WTC11 (cell line): ENCODE measurements at regions not wholly inside any gene's neighbourhood (a gene's known extent, or its start where the extent isn't known, plus 50 kb on each side); places are given as distances from the start of the nearest gene placed in this dataset.

ENCODE experiments used
- ATAC-seq: fragments of 200-7000 bp; cut with Tn5 transposase; 2 replicates; pipeline ENCODE4 v1.10.0; 2021; ENCODE audit warnings: mild to moderate bottlenecking, moderate library complexity
- CTCF ChIA-PET: fragments of 300-600 bp; sonication (Branson Sonifier 250); formaldehyde crosslinking; loops from one replicate; lab custom pipeline; 2021; ENCODE audit warnings: antibody characterized with exemption; lab: Charles Lee
- POLR2A ChIA-PET: fragments of 350-600 bp; sonication (Branson Sonifier 250); formaldehyde crosslinking; loops from one replicate; lab custom pipeline; 2021; ENCODE audit warnings: antibody characterized with exemption; lab: Charles Lee
- DNase-seq: peaks from one replicate; pipeline ENCODE4 v3.0.0; 2021; ENCODE audit warnings: low spot score
- H3K27ac Mint-ChIP-seq: 2 replicates; pipeline ENCODE4 v1.8.0; 2021; ENCODE audit warnings: mixed read lengths
- H3K27me3 Mint-ChIP-seq: 2 replicates; pipeline ENCODE4 v1.8.0; 2021; ENCODE audit warnings: low read depth, mild to moderate bottlenecking, moderate library complexity, mixed read lengths
- H3K36me3 Mint-ChIP-seq: 2 replicates; pipeline ENCODE4 v1.8.0; 2021; ENCODE audit warnings: mixed read lengths
- H3K4me1 Mint-ChIP-seq: 2 replicates; pipeline ENCODE4 v1.8.0; 2022; ENCODE audit warnings: mixed read lengths
- H3K4me3 Mint-ChIP-seq: 2 replicates; pipeline ENCODE4 v1.8.0; 2021; ENCODE audit warnings: mild to moderate bottlenecking, moderate library complexity, mixed read lengths
- H3K9me3 Mint-ChIP-seq: 2 replicates; pipeline ENCODE4 v1.8.0; 2021; ENCODE audit warnings: mixed read lengths
- AFF4 ChIP-seq: sonication (generic); formaldehyde crosslinking; IDR thresholded peaks from 2 replicates; pipeline ENCODE4 v1.8.1; 2023; ENCODE audit warnings: mild to moderate bottlenecking, missing genetic modification reagents, borderline replicate concordance
- ATF3 ChIP-seq: sonication (generic); formaldehyde crosslinking; conservative IDR thresholded peaks from 2 replicates; pipeline ENCODE4 v1.8.1; 2022; ENCODE audit warnings: mild to moderate bottlenecking, missing genetic modification reagents
- CBFB ChIP-seq: sonication (generic); formaldehyde crosslinking; IDR thresholded peaks from 2 replicates; pipeline ENCODE4 v1.8.1; 2022; ENCODE audit warnings: mild to moderate bottlenecking, low read depth, missing genetic modification reagents
- GABPB1 ChIP-seq: sonication (generic); formaldehyde crosslinking; IDR thresholded peaks from 2 replicates; pipeline ENCODE4 v1.8.1; 2023; ENCODE audit warnings: mild to moderate bottlenecking, missing genetic modification reagents
- GRHL2 ChIP-seq: fragments of 250-450 bp; sonication (Bioruptor Pico); IDR thresholded peaks from 2 replicates; pipeline ENCODE4 v1.8.0; 2022; ENCODE audit warnings: mild to moderate bottlenecking, moderate library complexity; ENCODE audit not compliant: insufficient replicate concordance, severe bottlenecking
- NFYB ChIP-seq: sonication (generic); formaldehyde crosslinking; conservative IDR thresholded peaks from 2 replicates; pipeline ENCODE4 v1.8.0; 2022; ENCODE audit warnings: low read depth, missing genetic modification reagents
- NR1H2 ChIP-seq: sonication (generic); formaldehyde crosslinking; IDR thresholded peaks from 2 replicates; pipeline ENCODE4 v1.9.0; 2021; ENCODE audit warnings: mild to moderate bottlenecking, moderate library complexity, missing genetic modification reagents
- NR3C1 ChIP-seq: sonication (generic); formaldehyde crosslinking; conservative IDR thresholded peaks from 2 replicates; pipeline ENCODE4 v1.8.1; 2023; ENCODE audit warnings: low read depth, mild to moderate bottlenecking, missing genetic modification reagents
- RORB ChIP-seq: fragments of 250-450 bp; sonication (Bioruptor Pico); IDR thresholded peaks from 2 replicates; pipeline ENCODE4 v1.9.0; 2021; ENCODE audit warnings: mild to moderate bottlenecking
- SP1 ChIP-seq: sonication (generic); formaldehyde crosslinking; conservative IDR thresholded peaks from 2 replicates; pipeline ENCODE4 v1.8.1; 2022; ENCODE audit warnings: missing genetic modification reagents
- TP53 ChIP-seq: sonication (generic); formaldehyde crosslinking; IDR thresholded peaks from 2 replicates; pipeline ENCODE4 v1.8.1; 2023; ENCODE audit warnings: mild to moderate bottlenecking, missing genetic modification reagents
- USF1 ChIP-seq: sonication (generic); formaldehyde crosslinking; IDR thresholded peaks from 2 replicates; pipeline ENCODE4 v1.8.0; 2022; ENCODE audit warnings: mild to moderate bottlenecking, missing genetic modification reagents
- USF2 ChIP-seq: sonication (generic); formaldehyde crosslinking; IDR thresholded peaks from 2 replicates; pipeline ENCODE4 v1.8.1; 2023; ENCODE audit warnings: mild to moderate bottlenecking, missing genetic modification reagents, moderate library complexity
- ZMAT4 ChIP-seq: fragments of 250-450 bp; sonication (Bioruptor Pico); IDR thresholded peaks from 2 replicates; pipeline ENCODE4 v1.9.0; 2021; ENCODE audit warnings: mild to moderate bottlenecking
- ZNF138 ChIP-seq: sonication (generic); formaldehyde crosslinking; conservative IDR thresholded peaks from 2 replicates; pipeline ENCODE4 v1.8.1; 2022; ENCODE audit warnings: mild to moderate bottlenecking, moderate library complexity, missing genetic modification reagents
- ZNF281 ChIP-seq: sonication (generic); formaldehyde crosslinking; IDR thresholded peaks from 2 replicates; pipeline ENCODE4 v1.8.0; 2023; ENCODE audit warnings: mild to moderate bottlenecking, missing genetic modification reagents
- TF ChIP-seq, protein P1 (sequence below): fragments of 250-450 bp; sonication (Bioruptor Pico); IDR thresholded peaks from 2 replicates; pipeline ENCODE4 v1.9.0; 2021; ENCODE audit warnings: moderate library complexity, mild to moderate bottlenecking, inconsistent platforms, borderline replicate concordance
- TF ChIP-seq, protein P2 (sequence below): sonication (generic); formaldehyde crosslinking; IDR thresholded peaks from 2 replicates; pipeline ENCODE4 v1.8.0; 2023; ENCODE audit warnings: missing genetic modification reagents

GRCh38 chr2:341017-341542, 53.2 kb upstream of the ALKAL2 start:
- ChIA-PET CTCF (interaction anchor here (3.5 kb wide), 1 partner anchor 9 kb away, joined by 13 read pairs; no protein-coding TSS in a partner anchor), POLR2A (interaction anchor here (0.5 kb wide), 1 partner anchor 377 kb away, joined by 3 read pairs; no protein-coding TSS in a partner anchor)
- Mint-ChIP-seq H3K4me1 (peaks cover 9% of the 10 kb centered on the region), H3K9me3 (peaks cover 38% of the 10 kb centered on the region), H3K27ac (no peak overlapping the region), H3K27me3 (peaks cover 16% of the 10 kb centered on the region), H3K4me3 (no peak overlapping the region), H3K36me3 (peaks cover 35% of the 10 kb centered on the region)
- TF ChIP-seq TP53 (no peak), GRHL2 (CRISPR knock-in tag) (no peak), CBFB (CRISPR knock-in tag) (no peak), USF2 (CRISPR knock-in tag) (no peak), SP1 (CRISPR knock-in tag) (no peak), NR1H2 (CRISPR knock-in tag) (no peak), ZNF281 (CRISPR knock-in tag) (no peak), USF1 (CRISPR knock-in tag) (no peak), NFYB (CRISPR knock-in tag) (no peak), AFF4 (CRISPR knock-in tag) (no peak), ATF3 (CRISPR knock-in tag) (no peak), NR3C1 (CRISPR knock-in tag) (no peak), GABPB1 (no peak), RORB (CRISPR knock-in tag) (no peak), ZNF138 (CRISPR knock-in tag) (no peak), ZMAT4 (CRISPR knock-in tag) (no peak)
- TF ChIP-seq, protein P1, sequence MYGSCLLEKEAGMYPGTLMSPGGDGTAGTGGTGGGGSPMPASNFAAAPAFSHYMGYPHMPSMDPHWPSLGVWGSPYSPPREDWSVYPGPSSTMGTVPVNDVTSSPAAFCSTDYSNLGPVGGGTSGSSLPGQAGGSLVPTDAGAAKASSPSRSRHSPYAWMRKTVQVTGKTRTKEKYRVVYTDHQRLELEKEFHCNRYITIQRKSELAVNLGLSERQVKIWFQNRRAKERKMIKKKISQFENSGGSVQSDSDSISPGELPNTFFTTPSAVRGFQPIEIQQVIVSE = no peak
- TF ChIP-seq, protein P2, sequence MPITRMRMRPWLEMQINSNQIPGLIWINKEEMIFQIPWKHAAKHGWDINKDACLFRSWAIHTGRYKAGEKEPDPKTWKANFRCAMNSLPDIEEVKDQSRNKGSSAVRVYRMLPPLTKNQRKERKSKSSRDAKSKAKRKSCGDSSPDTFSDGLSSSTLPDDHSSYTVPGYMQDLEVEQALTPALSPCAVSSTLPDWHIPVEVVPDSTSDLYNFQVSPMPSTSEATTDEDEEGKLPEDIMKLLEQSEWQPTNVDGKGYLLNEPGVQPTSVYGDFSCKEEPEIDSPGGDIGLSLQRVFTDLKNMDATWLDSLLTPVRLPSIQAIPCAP (CRISPR knock-in tag) = no peak
- DNase-seq = no peak
- ATAC-seq = no peak
